ENCODE measurements at regions not wholly inside any gene's neighbourhood (a gene's known extent, or its start where the extent isn't known, plus 50 kb on each side); places are given as distances from the start of the nearest gene placed in this dataset.

DNA sequence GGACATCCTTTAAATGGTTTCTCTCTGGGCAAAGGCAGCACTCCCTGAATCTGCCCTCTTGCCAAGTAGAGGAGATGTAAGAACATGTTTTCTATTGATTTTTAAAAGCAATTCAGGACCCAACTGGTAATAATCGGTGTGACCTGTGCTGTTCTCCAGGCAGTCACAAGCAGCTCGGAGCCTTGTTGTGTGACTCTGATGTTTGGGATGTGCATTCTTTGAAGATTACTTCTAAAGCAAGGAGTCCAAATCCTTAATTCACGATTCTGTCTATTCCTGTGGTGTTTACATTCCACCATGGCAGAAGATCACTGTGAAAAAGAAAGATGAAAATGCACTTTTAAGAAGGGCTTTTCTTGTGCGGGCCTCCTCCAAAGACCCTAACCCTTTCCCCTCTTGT lies 122.3 kb upstream of the ZNF536 start:
- H3K9me3 ChIP-seq (ENCODE audit: severe bottlenecking), result no peaks in the 10 kb centered on the region
- H3K4me3 ChIP-seq (ENCODE audit: severe bottlenecking), result no peak overlapping the region
- TF ChIP-seq, protein P1, sequence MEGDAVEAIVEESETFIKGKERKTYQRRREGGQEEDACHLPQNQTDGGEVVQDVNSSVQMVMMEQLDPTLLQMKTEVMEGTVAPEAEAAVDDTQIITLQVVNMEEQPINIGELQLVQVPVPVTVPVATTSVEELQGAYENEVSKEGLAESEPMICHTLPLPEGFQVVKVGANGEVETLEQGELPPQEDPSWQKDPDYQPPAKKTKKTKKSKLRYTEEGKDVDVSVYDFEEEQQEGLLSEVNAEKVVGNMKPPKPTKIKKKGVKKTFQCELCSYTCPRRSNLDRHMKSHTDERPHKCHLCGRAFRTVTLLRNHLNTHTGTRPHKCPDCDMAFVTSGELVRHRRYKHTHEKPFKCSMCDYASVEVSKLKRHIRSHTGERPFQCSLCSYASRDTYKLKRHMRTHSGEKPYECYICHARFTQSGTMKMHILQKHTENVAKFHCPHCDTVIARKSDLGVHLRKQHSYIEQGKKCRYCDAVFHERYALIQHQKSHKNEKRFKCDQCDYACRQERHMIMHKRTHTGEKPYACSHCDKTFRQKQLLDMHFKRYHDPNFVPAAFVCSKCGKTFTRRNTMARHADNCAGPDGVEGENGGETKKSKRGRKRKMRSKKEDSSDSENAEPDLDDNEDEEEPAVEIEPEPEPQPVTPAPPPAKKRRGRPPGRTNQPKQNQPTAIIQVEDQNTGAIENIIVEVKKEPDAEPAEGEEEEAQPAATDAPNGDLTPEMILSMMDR (IDR thresholded peaks at IDR 0.05; ENCODE audit: poor library complexity, severe bottlenecking), result no peak
- ATAC-seq (ENCODE audit: low read depth) (no peak), DNase-seq (ENCODE audit: low spot score) (no peak)
- no peaks in the 10 kb centered on the region for H3K36me3 ChIP-seq (ENCODE audit: low read depth)
- peaks cover 26% of the 10 kb centered on the region for H3K27me3 ChIP-seq (ENCODE audit: insufficient read depth, poor library complexity, severe bottlenecking)
- H3K4me1 ChIP-seq (ENCODE audit: insufficient read depth, poor library complexity, severe bottlenecking), result no peaks in the 10 kb centered on the region
- H3K27ac ChIP-seq (ENCODE audit: poor library complexity, severe bottlenecking), result no peak overlapping the region

GRCh38 chr19:30252214-30252613 lies 120.0 kb upstream of the ZNF536 start:
- H3K36me3 ChIP-seq (ENCODE audit: low read depth), result no peaks in the 10 kb centered on the region
- TF ChIP-seq, protein P1 (IDR thresholded peaks at IDR 0.05; ENCODE audit: poor library complexity, severe bottlenecking), result no peak
- no peaks in the 10 kb centered on the region for H3K9me3 ChIP-seq (ENCODE audit: severe bottlenecking)
- H3K4me1 ChIP-seq (ENCODE audit: insufficient read depth, poor library complexity, severe bottlenecking), result no peaks in the 10 kb centered on the region
- ATAC-seq (ENCODE audit: low read depth) (no peak), DNase-seq (ENCODE audit: low spot score) (no peak)
- H3K27ac ChIP-seq (ENCODE audit: poor library complexity, severe bottlenecking), result no peak overlapping the region
- H3K4me3 ChIP-seq (ENCODE audit: severe bottlenecking), result no peak overlapping the region
- peaks cover 36% of the 10 kb centered on the region for H3K27me3 ChIP-seq (ENCODE audit: insufficient read depth, poor library complexity, severe bottlenecking)

- ATAC-seq (ENCODE audit: low read depth) (no peak), DNase-seq (ENCODE audit: low spot score) (no peak)
- Histone ChIP-seq H3K36me3 (ENCODE audit: low read depth) (no peaks in the 10 kb centered on the region), H3K27ac (ENCODE audit: poor library complexity, severe bottlenecking) (no peak overlapping the region), H3K4me1 (ENCODE audit: insufficient read depth, poor library complexity, severe bottlenecking) (no peaks in the 10 kb centered on the region), H3K27me3 (ENCODE audit: insufficient read depth, poor library complexity, severe bottlenecking) (peaks cover 36% of the 10 kb centered on the region), H3K4me3 (ENCODE audit: severe bottlenecking) (no peak overlapping the region), H3K9me3 (ENCODE audit: severe bottlenecking) (no peaks in the 10 kb centered on the region)
- TF ChIP-seq, protein P1 (IDR thresholded peaks at IDR 0.05; ENCODE audit: poor library complexity, severe bottlenecking), result no peak
Measured at GRCh38 chr19:30253581-30253996, 118.6 kb upstream of the ZNF536 start.

DNA sequence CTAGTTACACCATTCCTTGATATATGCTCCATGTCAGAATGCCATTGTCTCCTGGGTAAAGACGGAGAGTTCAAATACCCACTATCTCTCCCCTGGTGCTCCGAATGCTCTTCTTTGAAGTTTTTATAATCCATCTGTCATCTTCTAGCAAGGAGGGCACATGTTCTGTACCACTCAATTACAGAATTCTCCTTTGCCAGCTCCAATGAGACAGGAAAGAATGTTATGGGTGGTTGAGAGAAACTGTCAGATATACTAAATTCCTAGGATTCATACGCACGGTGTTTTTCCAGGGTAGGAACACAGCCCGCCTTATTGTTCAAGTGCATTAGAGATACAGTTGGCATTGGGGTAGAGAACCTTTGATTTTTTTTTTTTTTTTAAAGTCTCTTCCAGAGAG lies 118.0 kb upstream of the ZNF536 start:
- TF ChIP-seq, protein P1 (IDR thresholded peaks at IDR 0.05; ENCODE audit: poor library complexity, severe bottlenecking), result no peak
- no peak overlapping the region for H3K27ac ChIP-seq (ENCODE audit: poor library complexity, severe bottlenecking)
- ATAC-seq (ENCODE audit: low read depth), result no peak
- H3K4me1 ChIP-seq (ENCODE audit: insufficient read depth, poor library complexity, severe bottlenecking), result no peaks in the 10 kb centered on the region
- no peaks in the 10 kb centered on the region for H3K9me3 ChIP-seq (ENCODE audit: severe bottlenecking)
- H3K27me3 ChIP-seq (ENCODE audit: insufficient read depth, poor library complexity, severe bottlenecking), result peaks cover 33% of the 10 kb centered on the region
- no peaks in the 10 kb centered on the region for H3K36me3 ChIP-seq (ENCODE audit: low read depth)
- H3K4me3 ChIP-seq (ENCODE audit: severe bottlenecking), result no peak overlapping the region
- no peak for DNase-seq (ENCODE audit: low spot score)

GRCh38 chr19:30254789-30255188 lies 117.4 kb upstream of the ZNF536 start:
- H3K4me3 ChIP-seq (ENCODE audit: severe bottlenecking), result no peak overlapping the region
- H3K4me1 ChIP-seq (ENCODE audit: insufficient read depth, poor library complexity, severe bottlenecking), result no peaks in the 10 kb centered on the region
- no peak for ATAC-seq (ENCODE audit: low read depth)
- peaks cover 33% of the 10 kb centered on the region for H3K27me3 ChIP-seq (ENCODE audit: insufficient read depth, poor library complexity, severe bottlenecking)
- TF ChIP-seq, protein P1 (IDR thresholded peaks at IDR 0.05; ENCODE audit: poor library complexity, severe bottlenecking), result no peak
- no peak for DNase-seq (ENCODE audit: low spot score)
- no peaks in the 10 kb centered on the region for H3K36me3 ChIP-seq (ENCODE audit: low read depth)
- H3K9me3 ChIP-seq (ENCODE audit: severe bottlenecking), result no peaks in the 10 kb centered on the region
- no peak overlapping the region for H3K27ac ChIP-seq (ENCODE audit: poor library complexity, severe bottlenecking)

Measured in RWPE2 (cell line).